HG03565 (cell line): ENCODE measurements at regions not wholly inside any gene's neighbourhood (a gene's known extent, or its start where the extent isn't known, plus 50 kb on each side); places are given as distances from the start of the nearest gene placed in this dataset.

Experiments
- ATAC-seq: cut with Tn5 transposase; IDR thresholded peaks from one replicate; pipeline ENCODE4 v1.9.1; 2021; ENCODE audit warnings: mild to moderate bottlenecking, moderate library complexity; ENCODE audit not compliant: unreplicated experiment

- no peak for ATAC-seq
These were observed 1862.7 kb downstream of the STIM2 start for GRCh38 chr4:28723371-28723770.

GRCh38 chr4:28724239-28724638, 1863.6 kb downstream of the STIM2 start:
- no peak for ATAC-seq

- no peak for ATAC-seq
These were observed 1869.7 kb downstream of the STIM2 start for GRCh38 chr4:28730304-28730703.

- no peak for ATAC-seq
These were observed 1883.4 kb downstream of the STIM2 start for GRCh38 chr4:28744066-28744465.

GRCh38 chr4:28754376-28754775, 1893.7 kb downstream of the STIM2 start:
- no peak for ATAC-seq

- ATAC-seq, result no peak
These were observed 1894.4 kb downstream of the STIM2 start for GRCh38 chr4:28755081-28755480.

- ATAC-seq, result no peak
These were observed 1898.4 kb downstream of the STIM2 start for GRCh38 chr4:28759064-28759463.

- ATAC-seq, result no peak
These were observed 1899.4 kb downstream of the STIM2 start for GRCh38 chr4:28760003-28760402.

GRCh38 chr4:28772066-28772465, 1911.4 kb downstream of the STIM2 start:
- ATAC-seq, result no peak

GRCh38 chr4:28772788-28773187, 1912.1 kb downstream of the STIM2 start:
- ATAC-seq, result no peak

- no peak for ATAC-seq
These were observed 1913.7 kb downstream of the STIM2 start for GRCh38 chr4:28774344-28774743.

GRCh38 chr4:28776004-28776403, 1915.4 kb downstream of the STIM2 start:
- ATAC-seq, result no peak

GRCh38 chr4:28784188-28784587, 1923.5 kb downstream of the STIM2 start:
- ATAC-seq, result no peak

- no peak for ATAC-seq
These were observed 1927.3 kb downstream of the STIM2 start for GRCh38 chr4:28787947-28788346.

GRCh38 chr4:28788929-28789490, 1928.4 kb downstream of the STIM2 start:
- ATAC-seq, result no peak

- no peak for ATAC-seq
These were observed 1927.1 kb upstream of the PCDH7 start for GRCh38 chr4:28792917-28793597.

GRCh38 chr4:28799696-28800095, 1920.5 kb upstream of the PCDH7 start:
- no peak for ATAC-seq

GRCh38 chr4:28811025-28811424, 1909.1 kb upstream of the PCDH7 start:
- no peak for ATAC-seq

- ATAC-seq, result no peak
These were observed 1898.0 kb upstream of the PCDH7 start for GRCh38 chr4:28822163-28822562.

GRCh38 chr4:28827866-28828265, 1892.3 kb upstream of the PCDH7 start:
- ATAC-seq, result no peak

- ATAC-seq, result no peak
These were observed 1888.3 kb upstream of the PCDH7 start for GRCh38 chr4:28831867-28832266.

GRCh38 chr4:28832444-28832843, 1887.7 kb upstream of the PCDH7 start:
- ATAC-seq, result no peak

- ATAC-seq, result no peak
These were observed 1886.0 kb upstream of the PCDH7 start for GRCh38 chr4:28834120-28834519.
